Retinal pigment epithelial cell (primary cell): ENCODE measurements at regions not wholly inside any gene's neighbourhood (a gene's known extent, or its start where the extent isn't known, plus 50 kb on each side); places are given as distances from the start of the nearest gene placed in this dataset.

Experiments used
- DNase-seq: peaks from one replicate; pipeline ENCODE4 v3.0.0-alpha.2; 2010; ENCODE audit warnings: low read depth
- H3K4me3 ChIP-seq: 2 replicates; pipeline ENCODE4 v1.5.1; 2011; ENCODE audit warnings: mild to moderate bottlenecking, low read length, control low read depth, moderate library complexity
- TF ChIP-seq, protein P1 (sequence below): conservative IDR thresholded peaks from 2 replicates; pipeline ENCODE4 v1.5.1; 2011; ENCODE audit warnings: low read depth, low read length, control low read depth, inconsistent platforms

DNA sequence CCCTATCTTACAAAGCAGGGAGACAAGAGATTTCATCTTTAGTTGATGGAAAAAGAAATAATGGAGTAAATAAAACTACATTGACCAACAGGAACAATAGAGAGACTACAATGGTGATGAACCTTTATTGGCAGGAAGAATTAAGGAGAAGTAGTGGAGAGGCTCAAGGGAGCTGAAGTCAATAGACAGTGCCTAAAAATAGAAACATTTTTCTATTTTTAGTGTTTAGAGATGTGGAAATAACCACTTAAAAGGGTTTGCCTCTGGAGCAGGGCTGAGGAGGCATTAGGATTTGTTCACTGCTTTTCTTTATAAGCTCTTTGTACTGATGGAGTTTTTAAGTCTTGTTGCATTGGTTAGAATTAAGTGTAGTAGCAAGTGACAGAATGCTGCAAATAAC is 98.4 kb upstream of the ERCC6L2 start:
- H3K4me3 ChIP-seq, result no peak overlapping the region
- TF ChIP-seq, protein P1, sequence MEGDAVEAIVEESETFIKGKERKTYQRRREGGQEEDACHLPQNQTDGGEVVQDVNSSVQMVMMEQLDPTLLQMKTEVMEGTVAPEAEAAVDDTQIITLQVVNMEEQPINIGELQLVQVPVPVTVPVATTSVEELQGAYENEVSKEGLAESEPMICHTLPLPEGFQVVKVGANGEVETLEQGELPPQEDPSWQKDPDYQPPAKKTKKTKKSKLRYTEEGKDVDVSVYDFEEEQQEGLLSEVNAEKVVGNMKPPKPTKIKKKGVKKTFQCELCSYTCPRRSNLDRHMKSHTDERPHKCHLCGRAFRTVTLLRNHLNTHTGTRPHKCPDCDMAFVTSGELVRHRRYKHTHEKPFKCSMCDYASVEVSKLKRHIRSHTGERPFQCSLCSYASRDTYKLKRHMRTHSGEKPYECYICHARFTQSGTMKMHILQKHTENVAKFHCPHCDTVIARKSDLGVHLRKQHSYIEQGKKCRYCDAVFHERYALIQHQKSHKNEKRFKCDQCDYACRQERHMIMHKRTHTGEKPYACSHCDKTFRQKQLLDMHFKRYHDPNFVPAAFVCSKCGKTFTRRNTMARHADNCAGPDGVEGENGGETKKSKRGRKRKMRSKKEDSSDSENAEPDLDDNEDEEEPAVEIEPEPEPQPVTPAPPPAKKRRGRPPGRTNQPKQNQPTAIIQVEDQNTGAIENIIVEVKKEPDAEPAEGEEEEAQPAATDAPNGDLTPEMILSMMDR, result no peak
- no peak for DNase-seq

DNA sequence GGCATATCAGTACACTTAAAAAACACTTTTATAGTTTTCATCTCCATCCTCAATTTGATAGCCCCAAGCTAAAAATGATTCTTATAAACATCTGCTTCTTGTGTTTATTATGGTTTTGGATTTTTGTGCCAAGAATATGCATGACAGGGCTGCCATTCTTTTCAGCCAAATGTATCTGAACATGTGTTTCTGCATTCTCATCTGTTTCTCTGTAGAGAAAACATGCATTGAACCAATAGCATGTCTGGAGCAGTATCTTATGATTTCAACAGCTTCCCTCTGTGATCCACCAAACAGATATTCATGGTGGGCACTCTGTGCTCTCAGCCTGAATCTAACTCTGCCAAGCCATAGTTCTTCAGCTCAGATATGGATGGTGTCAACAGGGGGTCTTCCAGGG is 99.3 kb upstream of the ERCC6L2 start:
- no peak for DNase-seq
- H3K4me3 ChIP-seq, result no peak overlapping the region
- TF ChIP-seq, protein P1, result no peak

DNA sequence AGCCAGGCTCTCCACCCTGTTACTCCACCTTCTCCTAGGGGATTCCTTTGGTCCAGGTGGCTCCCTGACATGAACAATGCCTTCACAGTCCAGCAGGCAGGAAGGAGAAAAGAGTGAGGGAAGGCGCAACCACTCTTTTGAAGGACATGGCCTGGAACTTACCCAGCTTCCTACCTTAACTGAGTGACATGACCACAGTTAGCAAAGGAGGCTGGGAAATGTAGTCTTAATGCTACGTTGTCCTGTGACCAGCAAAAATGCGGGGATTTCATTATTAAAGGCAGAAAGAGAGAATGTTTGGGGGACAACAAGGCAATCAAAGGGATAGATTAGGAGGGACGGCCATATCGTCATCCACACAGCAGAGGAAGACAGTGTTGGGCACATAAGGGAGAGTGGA is 100.3 kb upstream of the ERCC6L2 start:
- DNase-seq, result no peak
- no peak overlapping the region for H3K4me3 ChIP-seq
- TF ChIP-seq, protein P1, result no peak

DNA sequence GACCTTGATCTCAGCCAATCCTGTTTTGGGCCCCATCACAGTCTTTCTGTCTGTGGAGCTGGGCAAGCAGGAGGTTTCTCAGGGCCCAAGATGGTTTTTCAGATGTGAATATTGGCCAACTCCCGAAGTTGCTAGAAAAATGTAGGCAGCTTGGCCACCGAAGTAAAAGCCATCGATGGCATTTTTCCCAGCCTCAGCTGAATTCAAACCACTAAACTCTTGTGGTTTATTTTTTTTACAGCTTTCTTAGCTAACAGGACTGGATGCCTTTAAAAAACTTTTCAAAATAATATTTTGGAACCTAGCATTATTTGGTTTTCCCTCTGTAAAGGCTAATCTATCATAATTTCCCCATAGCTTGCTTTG is 102.5 kb upstream of the ERCC6L2 start:
- TF ChIP-seq, protein P1, result no peak
- no peak overlapping the region for H3K4me3 ChIP-seq
- DNase-seq, result no peak

DNA sequence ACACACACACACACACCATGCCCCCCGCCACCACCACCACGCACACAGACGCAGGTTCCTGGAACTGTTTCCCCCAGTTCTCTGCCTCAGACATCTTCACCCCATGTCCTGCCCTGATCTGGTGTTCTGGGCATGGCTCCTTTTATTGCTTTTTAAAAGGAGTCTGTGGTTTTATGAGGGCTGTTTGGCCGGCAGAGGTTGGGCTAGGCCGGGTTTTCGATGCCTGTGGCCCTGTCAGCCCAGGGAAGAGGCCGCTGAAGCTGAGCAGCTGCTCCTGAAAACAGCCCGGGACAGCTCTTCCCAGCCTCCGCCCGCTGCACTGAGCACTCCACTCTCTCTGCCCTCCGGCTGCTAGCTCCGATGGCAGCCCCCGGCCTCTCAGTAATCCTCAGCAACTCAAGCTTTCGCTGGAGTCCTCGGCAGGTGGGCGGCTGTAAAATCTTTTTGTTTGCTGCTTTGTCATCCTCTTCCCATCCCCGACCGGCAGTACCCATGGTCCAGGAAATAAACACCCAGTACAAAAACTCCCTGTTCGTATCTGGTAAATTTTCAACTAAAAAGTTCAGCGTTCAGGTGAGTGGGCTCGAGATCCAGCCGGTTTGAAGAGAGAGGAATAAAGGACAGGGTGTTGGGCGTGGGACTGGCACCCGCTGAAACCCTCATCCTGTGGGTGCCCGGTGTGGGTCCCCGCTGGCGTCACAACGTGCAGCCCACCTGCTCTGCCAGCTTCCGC is 103.0 kb upstream of the ERCC6L2 start:
- no peak overlapping the region for H3K4me3 ChIP-seq
- TF ChIP-seq, protein P1, result no peak
- no peak for DNase-seq

DNA sequence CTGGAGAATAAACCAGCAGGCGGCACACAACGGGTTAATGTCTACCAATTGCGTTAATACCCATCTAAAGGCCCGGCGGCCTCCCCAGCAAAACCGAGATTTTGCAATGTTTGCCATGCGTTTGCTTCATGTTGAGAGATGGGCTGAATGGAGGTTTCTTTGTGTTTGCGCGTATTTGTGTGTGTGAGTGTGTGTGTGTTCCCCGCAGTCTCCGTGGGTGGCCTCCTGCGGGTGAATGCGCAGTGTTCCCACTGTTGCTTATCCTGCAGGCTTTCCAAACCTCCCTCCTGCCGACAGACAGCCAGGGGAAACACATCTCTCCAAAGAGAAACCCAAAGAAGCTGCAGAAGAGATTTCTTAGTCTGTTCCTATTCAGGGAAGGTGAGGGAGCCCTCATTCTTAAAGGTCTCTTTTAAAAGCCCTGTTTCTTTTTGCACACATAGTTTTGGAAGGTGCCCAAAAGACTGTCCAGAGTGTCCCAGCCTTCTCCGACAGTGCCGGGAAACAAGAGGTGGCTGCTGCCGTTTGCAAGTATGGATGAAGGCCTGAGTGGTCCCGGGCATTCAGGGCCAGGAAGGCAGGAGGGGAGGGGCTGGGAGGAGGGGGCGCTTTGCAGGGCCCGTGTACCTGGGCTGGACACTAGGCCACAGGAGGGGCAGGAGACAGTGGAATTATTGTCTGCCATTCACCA is 103.8 kb upstream of the ERCC6L2 start:
- TF ChIP-seq, protein P1, result no peak
- H3K4me3 ChIP-seq, result no peak overlapping the region
- no peak for DNase-seq

DNA sequence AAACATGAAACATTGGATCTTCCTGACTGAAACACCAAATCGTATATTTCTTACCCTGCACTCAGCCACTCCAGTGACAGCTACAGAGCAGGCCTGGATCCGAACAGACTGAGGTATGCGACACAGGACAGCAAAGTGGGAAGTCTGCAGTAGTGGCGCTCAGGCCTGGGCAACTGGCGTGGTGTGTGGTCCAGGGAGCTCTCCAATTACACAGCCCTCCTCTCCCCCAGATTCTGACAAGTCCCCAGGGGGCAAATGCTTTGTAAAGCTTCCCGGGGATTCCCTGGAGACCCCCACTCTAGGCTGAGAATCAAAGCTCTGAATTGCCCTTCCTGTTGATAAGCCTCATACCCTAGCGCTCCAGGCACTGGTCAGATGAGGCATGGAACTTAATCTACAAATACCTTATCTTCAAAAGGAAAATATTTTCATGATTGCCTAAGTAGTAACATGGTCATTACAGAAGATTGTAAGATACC is 104.8 kb upstream of the ERCC6L2 start:
- TF ChIP-seq, protein P1, result no peak
- H3K4me3 ChIP-seq, result no peak overlapping the region
- DNase-seq, result no peak
